ENCODE measurements at regions not wholly inside any gene's neighbourhood (a gene's known extent, or its start where the extent isn't known, plus 50 kb on each side); places are given as distances from the start of the nearest gene placed in this dataset.

GRCh38 chr10:3661271-3661670, 123.7 kb downstream of the KLF6 start:
- Histone ChIP-seq H3K27me3 (ENCODE audit: insufficient read depth, poor library complexity, severe bottlenecking) (no peaks in the 10 kb centered on the region), H3K4me3 (replicated peaks; ENCODE audit: insufficient read depth, low read length) (no peak overlapping the region), H3K27ac (replicated peaks) (no peak overlapping the region)
- TF ChIP-seq SPI1 (IDR thresholded peaks at IDR 0.05; ENCODE audit: borderline replicate concordance, low read depth) (no peak), REST (IDR thresholded peaks at IDR 0.05; ENCODE audit: insufficient replicate concordance, low read depth) (no peak), CTCF (IDR thresholded peaks at IDR 0.05; ENCODE audit: insufficient read depth, low read length) (no peak), GABPA (IDR thresholded peaks at IDR 0.05; ENCODE audit: low read depth) (no peak)
- no peak for DNase-seq (ENCODE audit: low read depth in 1 of 2, low spot score in 1 of 2)

GRCh38 chr10:3660753-3661152, 124.3 kb downstream of the KLF6 start:
- Histone ChIP-seq H3K27ac (replicated peaks) (no peak overlapping the region), H3K27me3 (ENCODE audit: insufficient read depth, poor library complexity, severe bottlenecking) (no peaks in the 10 kb centered on the region), H3K4me3 (replicated peaks; ENCODE audit: insufficient read depth, low read length) (no peak overlapping the region)
- no peak for DNase-seq (ENCODE audit: low read depth in 1 of 2, low spot score in 1 of 2)
- TF ChIP-seq CTCF (IDR thresholded peaks at IDR 0.05; ENCODE audit: insufficient read depth, low read length) (no peak), REST (IDR thresholded peaks at IDR 0.05; ENCODE audit: insufficient replicate concordance, low read depth) (no peak)

GRCh38 chr10:3659203-3659917, 125.6 kb downstream of the KLF6 start:
- Histone ChIP-seq H3K27me3 (ENCODE audit: insufficient read depth, poor library complexity, severe bottlenecking) (no peaks in the 10 kb centered on the region), H3K27ac (replicated peaks) (no peak overlapping the region), H3K4me3 (replicated peaks; ENCODE audit: insufficient read depth, low read length) (no peak overlapping the region)
- DNase-seq (ENCODE audit: low read depth in 1 of 2, low spot score in 1 of 2), result no peak
- TF ChIP-seq SPI1 (IDR thresholded peaks at IDR 0.05; ENCODE audit: borderline replicate concordance, low read depth) (no peak), POLR2AphosphoS5 (IDR thresholded peaks at IDR 0.05; ENCODE audit: low read depth) (no peak), CTCF (IDR thresholded peaks at IDR 0.05; ENCODE audit: insufficient read depth, low read length) (no peak), REST (IDR thresholded peaks at IDR 0.05; ENCODE audit: insufficient replicate concordance, low read depth) (no peak), GABPA (IDR thresholded peaks at IDR 0.05; ENCODE audit: low read depth) (no peak)
